ENCODE measurements at regions not wholly inside any gene's neighbourhood (a gene's known extent, or its start where the extent isn't known, plus 50 kb on each side); places are given as distances from the start of the nearest gene placed in this dataset.

DNA sequence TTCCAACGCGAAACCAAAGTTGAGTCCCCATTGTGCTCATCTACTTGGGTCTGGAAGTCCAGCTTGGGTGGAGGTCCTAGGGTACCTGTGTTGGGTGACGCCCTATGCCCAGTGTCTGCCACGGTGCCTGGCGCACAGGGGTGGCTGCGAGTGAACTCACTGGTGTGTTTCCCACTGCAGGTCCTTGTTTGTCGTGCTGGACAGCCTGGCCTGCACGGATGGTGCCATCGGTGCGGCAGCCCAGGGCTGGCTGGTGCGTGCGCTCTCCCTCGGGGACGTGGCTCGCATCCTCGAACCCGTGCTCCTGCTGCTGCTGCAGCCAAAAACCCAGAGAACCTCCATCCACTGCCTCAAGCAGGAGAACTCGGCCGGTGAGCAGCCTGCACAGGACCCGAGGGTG lies 80.4 kb upstream of the MORC3 start:
- TF ChIP-seq, protein P1, sequence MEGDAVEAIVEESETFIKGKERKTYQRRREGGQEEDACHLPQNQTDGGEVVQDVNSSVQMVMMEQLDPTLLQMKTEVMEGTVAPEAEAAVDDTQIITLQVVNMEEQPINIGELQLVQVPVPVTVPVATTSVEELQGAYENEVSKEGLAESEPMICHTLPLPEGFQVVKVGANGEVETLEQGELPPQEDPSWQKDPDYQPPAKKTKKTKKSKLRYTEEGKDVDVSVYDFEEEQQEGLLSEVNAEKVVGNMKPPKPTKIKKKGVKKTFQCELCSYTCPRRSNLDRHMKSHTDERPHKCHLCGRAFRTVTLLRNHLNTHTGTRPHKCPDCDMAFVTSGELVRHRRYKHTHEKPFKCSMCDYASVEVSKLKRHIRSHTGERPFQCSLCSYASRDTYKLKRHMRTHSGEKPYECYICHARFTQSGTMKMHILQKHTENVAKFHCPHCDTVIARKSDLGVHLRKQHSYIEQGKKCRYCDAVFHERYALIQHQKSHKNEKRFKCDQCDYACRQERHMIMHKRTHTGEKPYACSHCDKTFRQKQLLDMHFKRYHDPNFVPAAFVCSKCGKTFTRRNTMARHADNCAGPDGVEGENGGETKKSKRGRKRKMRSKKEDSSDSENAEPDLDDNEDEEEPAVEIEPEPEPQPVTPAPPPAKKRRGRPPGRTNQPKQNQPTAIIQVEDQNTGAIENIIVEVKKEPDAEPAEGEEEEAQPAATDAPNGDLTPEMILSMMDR (conservative IDR thresholded peaks at IDR 0.05): no peak
- Histone ChIP-seq H3K36me3 (ENCODE audit: control insufficient read depth, insufficient read depth, low read length) (no peaks in the 10 kb centered on the region), H3K4me3 (ENCODE audit: low read length) (no peak overlapping the region), H3K27ac (ENCODE audit: low read depth, low read length) (no peak overlapping the region), H3K4me1 (ENCODE audit: control insufficient read depth, insufficient read depth, low read length) (no peaks in the 10 kb centered on the region), H3K9ac (ENCODE audit: extremely low read depth, low read length, poor library complexity, severe bottlenecking) (no peak overlapping the region), H3K27me3 (ENCODE audit: control insufficient read depth, insufficient read depth, low read length, poor library complexity, severe bottlenecking) (no peaks in the 10 kb centered on the region), H3K9me3 (ENCODE audit: control insufficient read depth, low read length) (no peaks in the 10 kb centered on the region)
- Mint-ChIP-seq H3K4me1 (peaks cover 11% of the 10 kb centered on the region), H3K27ac (no peak overlapping the region), H3K9me3 (no peaks in the 10 kb centered on the region), H3K27me3 (ENCODE audit: insufficient read depth) (peaks cover 7% of the 10 kb centered on the region), H3K36me3 (ENCODE audit: low read depth) (no peaks in the 10 kb centered on the region), H3K4me3 (no peak overlapping the region)
- 91 to 92% methylated on average over 14 to 20 of the region's 20 CpGs for WGBS, 2 experiments (ENCODE audit: insufficient coverage in 1 of 2, insufficient read length in 1 of 2)
- DNase-seq: no peak

DNA sequence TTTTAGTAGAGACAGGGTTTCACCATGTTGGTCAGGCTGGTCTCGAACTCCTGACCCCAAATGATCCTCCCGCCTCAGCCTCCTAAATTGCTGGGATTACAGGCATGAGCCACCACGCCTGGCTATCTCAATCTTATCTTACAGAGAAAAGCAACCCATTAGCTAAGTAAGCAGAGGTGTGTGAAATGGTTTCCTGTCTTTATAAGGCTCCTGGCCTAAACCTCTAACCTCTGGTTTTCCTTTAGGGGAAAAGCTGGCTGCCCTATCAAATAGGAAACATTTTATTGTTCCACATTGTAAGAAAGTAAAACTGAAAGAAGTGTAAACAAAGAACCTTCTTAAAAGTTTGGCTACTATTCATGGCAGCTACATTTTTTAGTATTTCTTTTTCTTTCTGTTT lies 78.3 kb upstream of the MORC3 start:
- Mint-ChIP-seq H3K27me3 (ENCODE audit: insufficient read depth) (peaks cover 7% of the 10 kb centered on the region), H3K4me1 (no peaks in the 10 kb centered on the region), H3K27ac (no peak overlapping the region), H3K36me3 (ENCODE audit: low read depth) (peaks cover 14% of the 10 kb centered on the region), H3K4me3 (no peak overlapping the region), H3K9me3 (no peaks in the 10 kb centered on the region)
- Histone ChIP-seq H3K27me3 (ENCODE audit: control insufficient read depth, insufficient read depth, low read length, poor library complexity, severe bottlenecking) (no peaks in the 10 kb centered on the region), H3K9ac (ENCODE audit: extremely low read depth, low read length, poor library complexity, severe bottlenecking) (no peak overlapping the region), H3K4me3 (ENCODE audit: low read length) (no peak overlapping the region), H3K36me3 (ENCODE audit: control insufficient read depth, insufficient read depth, low read length) (no peaks in the 10 kb centered on the region), H3K4me1 (ENCODE audit: control insufficient read depth, insufficient read depth, low read length) (no peaks in the 10 kb centered on the region), H3K27ac (ENCODE audit: low read depth, low read length) (no peak overlapping the region), H3K9me3 (ENCODE audit: control insufficient read depth, low read length) (no peaks in the 10 kb centered on the region)
- TF ChIP-seq, protein P1 (conservative IDR thresholded peaks at IDR 0.05): no peak
- no peak for DNase-seq
- WGBS, 2 experiments (ENCODE audit: insufficient coverage in 1 of 2, insufficient read length in 1 of 2): 74 to 100% methylated on average over 2 to 3 of the region's 3 CpGs

DNA sequence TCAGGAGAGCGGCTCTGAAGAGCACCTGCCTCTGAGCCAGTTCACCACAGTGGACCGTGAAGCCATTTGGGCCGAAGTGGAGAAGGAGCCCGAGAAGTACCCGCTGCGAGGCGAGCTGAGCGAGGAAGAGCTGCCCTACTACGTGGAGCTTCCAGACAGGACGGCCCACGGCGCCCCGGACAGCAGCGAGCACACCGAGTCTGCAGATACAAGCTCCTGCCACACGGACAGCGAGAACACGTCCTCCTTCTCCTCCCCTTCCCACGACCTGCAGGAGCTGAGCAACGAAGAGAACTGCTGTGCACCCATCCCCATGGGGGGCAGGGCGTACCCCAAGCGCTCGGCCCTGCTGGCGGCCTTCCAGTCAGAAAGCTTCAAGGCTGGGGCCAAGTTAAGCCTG lies 74.9 kb upstream of the MORC3 start:
- H3K27me3 ChIP-seq (ENCODE audit: control insufficient read depth, insufficient read depth, low read length, poor library complexity, severe bottlenecking): no peaks in the 10 kb centered on the region
- no peaks in the 10 kb centered on the region for H3K9me3 Mint-ChIP-seq
- DNase-seq: no peak
- no peaks in the 10 kb centered on the region for H3K36me3 ChIP-seq (ENCODE audit: control insufficient read depth, insufficient read depth, low read length)
- H3K27ac ChIP-seq (ENCODE audit: low read depth, low read length): no peak overlapping the region
- H3K4me1 ChIP-seq (ENCODE audit: control insufficient read depth, insufficient read depth, low read length): no peaks in the 10 kb centered on the region
- no peak overlapping the region for H3K4me3 ChIP-seq (ENCODE audit: low read length)
- H3K4me3 Mint-ChIP-seq: no peak overlapping the region
- 96 to 97% methylated on average over 15 to 24 of the region's 24 CpGs for WGBS, 2 experiments (ENCODE audit: insufficient coverage in 1 of 2, insufficient read length in 1 of 2)
- H3K9ac ChIP-seq (ENCODE audit: extremely low read depth, low read length, poor library complexity, severe bottlenecking): no peak overlapping the region
- H3K27me3 Mint-ChIP-seq (ENCODE audit: insufficient read depth): peaks cover 4% of the 10 kb centered on the region
- TF ChIP-seq, protein P1 (conservative IDR thresholded peaks at IDR 0.05): no peak
- H3K4me1 Mint-ChIP-seq: peaks cover 6% of the 10 kb centered on the region
- no peaks in the 10 kb centered on the region for H3K9me3 ChIP-seq (ENCODE audit: control insufficient read depth, low read length)
- peaks cover 15% of the 10 kb centered on the region for H3K36me3 Mint-ChIP-seq (ENCODE audit: low read depth)
- H3K27ac Mint-ChIP-seq: no peak overlapping the region
